Body of pancreas (tissue), 4 donors: ENCODE measurements at regions not wholly inside any gene's neighbourhood (a gene's known extent, or its start where the extent isn't known, plus 50 kb on each side); places are given as distances from the start of the nearest gene placed in this dataset.
"Not testable (repeated sequence)": the region's sequence is repeated elsewhere in the genome, so short reads cannot be mapped to it uniquely, and the experiment has no call there.

Experiments
- ATAC-seq: fragments of 150-250 bp; one replicate; pipeline ENCODE4 v1.9.1; 2016
- DNase-seq, 4 donors: peaks; one replicate each; pipeline ENCODE4 v3.0.0-alpha.2; 2019
- H3K27ac ChIP-seq, 4 donors: fragments of 200-600 bp; sonication (generic); 1 replicate in 3 of 4; 2 replicates in 1 of 4; pipeline versions ENCODE4 v1.5.1 to v1.6.1; 2016 to 2019; ENCODE audit warnings: mild to moderate bottlenecking in 1 of 4, mixed read lengths in 1 of 4, moderate library complexity in 1 of 4
- H3K27me3 ChIP-seq, 2 donors: fragments of 200-600 bp; sonication (generic); one replicate each; pipeline ENCODE4 v1.6.0; 2016; ENCODE audit warnings: mild to moderate bottlenecking in 1 of 2
- H3K36me3 ChIP-seq, 2 donors: fragments of 200-600 bp; sonication (generic); replicated peaks in 1 of 2; 2 replicates each; pipeline ENCODE4 v1.5.1; 2016; ENCODE audit warnings: low read depth in 2 of 2; ENCODE audit not compliant: insufficient read depth in 1 of 2
- H3K4me1 ChIP-seq: fragments of 200-600 bp; sonication (generic); one replicate; pipeline ENCODE4 v1.6.0; 2016
- H3K4me3 ChIP-seq, 2 donors: fragments of 200-600 bp; sonication (generic); 1 replicate in 1 of 2; 2 replicates in 1 of 2; pipeline ENCODE4 v1.5.1; 2016 to 2019
- H3K9me3 ChIP-seq, 3 donors: fragments of 200-600 bp; sonication (generic); 1 replicate in 2 of 3; 2 replicates in 1 of 3; pipeline ENCODE4 v1.5.1; 2016
- CTCF ChIP-seq, 7 experiments: fragments of 450-650 bp in 4 of 7; fragments of 200-600 bp in 3 of 7; sonication (generic) in 3 of 7; IDR thresholded peaks; one replicate each; pipeline ENCODE4 v1.5.1; 2016 to 2019; ENCODE audit warnings: antibody characterized with exemption in 7 of 7
- POLR2A ChIP-seq, 3 donors: fragments of 450-650 bp; IDR thresholded peaks; one replicate each; pipeline ENCODE4 v1.6.1; 2016; ENCODE audit warnings: antibody characterized with exemption in 3 of 3, mild to moderate bottlenecking in 2 of 3
- WGBS, 2 donors: methylation state at CpG; one replicate each; pipeline ENCODE4 v1.1.5; 2017; 5-methylcytosine and 5-hydroxymethylcytosine counted together
- intact Hi-C: fragments of 100-400 bp; cut with DNase I; formaldehyde crosslinking; loops from one replicate; pipeline ENCODE4 v1.15.1; 2023

GRCh38 chr4:112951362-112952312 is 97.8 kb upstream of the ANK2 start:
- 31 to 35% methylated on average over 6 of the region's 6 CpGs for WGBS, 2 donors
- ATAC-seq: no peak
- Histone ChIP-seq H3K36me3 (no peaks in the 10 kb centered on the region), H3K9me3 (no peaks in the 10 kb centered on the region), H3K27ac (no peak overlapping the region), H3K27me3 (no peaks in the 10 kb centered on the region), H3K4me1 (no peaks in the 10 kb centered on the region), H3K4me3 (no peak overlapping the region)
- no peak for TF ChIP-seq POLR2A (IDR thresholded peaks at IDR 0.05)
- peak in 6 of 7 experiments; percentile 37 to 67 (median 41) for TF ChIP-seq CTCF (IDR thresholded peaks at IDR 0.05)
- intact Hi-C loops: no loop called here
- no peak for DNase-seq

GRCh38 chr4:112952313-112952700 is 97.1 kb upstream of the ANK2 start:
- H3K36me3 ChIP-seq: no peaks in the 10 kb centered on the region
- no peaks in the 10 kb centered on the region for H3K9me3 ChIP-seq
- ATAC-seq: no peak
- no peaks in the 10 kb centered on the region for H3K27me3 ChIP-seq
- DNase-seq: no peak
- WGBS, 2 donors: 21 to 22% methylated on average over 1 of the region's 1 CpG
- TF ChIP-seq POLR2A (IDR thresholded peaks at IDR 0.05): no peak
- TF ChIP-seq CTCF (IDR thresholded peaks at IDR 0.05): no peak
- intact Hi-C loops: no loop called here
- H3K27ac ChIP-seq: no peak overlapping the region
- H3K4me3 ChIP-seq: no peak overlapping the region
- no peaks in the 10 kb centered on the region for H3K4me1 ChIP-seq

GRCh38 chr4:112953262-112953661 is 96.2 kb upstream of the ANK2 start:
- Histone ChIP-seq H3K4me3 (no peak overlapping the region), H3K36me3 (no peaks in the 10 kb centered on the region), H3K4me1 (no peaks in the 10 kb centered on the region), H3K27me3 (no peaks in the 10 kb centered on the region), H3K27ac (no peak overlapping the region), H3K9me3 (no peaks in the 10 kb centered on the region)
- TF ChIP-seq POLR2A (IDR thresholded peaks at IDR 0.05) (no peak), CTCF (IDR thresholded peaks at IDR 0.05) (no peak)
- intact Hi-C loops: no loop called here
- 18 to 42% methylated on average over 3 of the region's 3 CpGs for WGBS, 2 donors
- DNase-seq (no peak), ATAC-seq (no peak)

- TF ChIP-seq POLR2A (IDR thresholded peaks at IDR 0.05) (no peak), CTCF (IDR thresholded peaks at IDR 0.05) (no peak)
- DNase-seq (no peak), ATAC-seq (no peak)
- Histone ChIP-seq H3K4me3 (no peak overlapping the region), H3K4me1 (no peaks in the 10 kb centered on the region), H3K36me3 (no peaks in the 10 kb centered on the region), H3K27ac (no peak overlapping the region), H3K9me3 (no peaks in the 10 kb centered on the region), H3K27me3 (no peaks in the 10 kb centered on the region)
- WGBS, 2 donors: 29 to 38% methylated on average over 1 of the region's 1 CpG
- intact Hi-C loops: no loop called here
Measured at GRCh38 chr4:112954286-112954685, 95.2 kb upstream of the ANK2 start.

GRCh38 chr4:112956484-112956896 is 93.0 kb upstream of the ANK2 start:
- no peaks in the 10 kb centered on the region for H3K36me3 ChIP-seq
- no peak for ATAC-seq
- H3K4me3 ChIP-seq: no peak overlapping the region
- H3K27ac ChIP-seq: no peak overlapping the region
- intact Hi-C loops: no loop called here
- H3K27me3 ChIP-seq: no peaks in the 10 kb centered on the region
- no peaks in the 10 kb centered on the region for H3K4me1 ChIP-seq
- no peak for TF ChIP-seq POLR2A (IDR thresholded peaks at IDR 0.05)
- TF ChIP-seq CTCF (IDR thresholded peaks at IDR 0.05): no peak
- DNase-seq: no peak
- H3K9me3 ChIP-seq: no peaks in the 10 kb centered on the region
- WGBS, 2 donors: 40 to 53% methylated on average over 6 of the region's 6 CpGs

GRCh38 chr4:112957764-112958163 is 91.7 kb upstream of the ANK2 start:
- DNase-seq, ATAC-seq, H3K9me3 ChIP-seq, intact Hi-C loops, H3K36me3 ChIP-seq, H3K4me1 ChIP-seq, H3K27me3 ChIP-seq, H3K27ac ChIP-seq, H3K4me3 ChIP-seq: not testable (repeated sequence)
- 95% methylated on average over 22 of the region's 31 CpGs; no CpG with 5 or more reads in 1 of the 2 donors for WGBS, 2 donors
